H9 (cell line): ENCODE measurements at regions not wholly inside any gene's neighbourhood (a gene's known extent, or its start where the extent isn't known, plus 50 kb on each side); places are given as distances from the start of the nearest gene placed in this dataset.

Source experiments
- DNase-seq: peaks from one replicate; pipeline ENCODE4 v3.0.0-alpha.2; 2017
- H2AFZ ChIP-seq: one replicate; pipeline ENCODE4 v1.6.1; 2013; ENCODE audit warnings: mild to moderate bottlenecking, low read length, control low read depth, moderate library complexity
- H2AK5ac ChIP-seq: 2 replicates; pipeline ENCODE4 v1.6.1; 2013; ENCODE audit warnings: low read length, control low read depth, mixed read lengths; ENCODE audit not compliant: insufficient read length
- H2BK120ac ChIP-seq: one replicate; pipeline ENCODE4 v1.6.1; 2013; ENCODE audit warnings: low read depth, mild to moderate bottlenecking, low read length, control low read depth, inconsistent platforms; ENCODE audit not compliant: poor library complexity, severe bottlenecking
- H2BK12ac ChIP-seq: 2 replicates; pipeline ENCODE4 v1.6.1; 2013; ENCODE audit warnings: low read length, control low read depth, mixed read lengths, low read depth; ENCODE audit not compliant: insufficient read length
- H2BK15ac ChIP-seq: 2 replicates; pipeline ENCODE4 v1.6.1; 2013; ENCODE audit warnings: low read depth, low read length, control low read depth
- H2BK20ac ChIP-seq: one replicate; pipeline ENCODE4 v1.6.1; 2013; ENCODE audit warnings: low read depth, mild to moderate bottlenecking, low read length, control low read depth, inconsistent platforms; ENCODE audit not compliant: poor library complexity, severe bottlenecking
- H2BK5ac ChIP-seq: 2 replicates; pipeline ENCODE4 v1.6.1; 2013; ENCODE audit warnings: low read length, control low read depth, mixed read lengths; ENCODE audit not compliant: insufficient read length
- H3K14ac ChIP-seq: 2 replicates; pipeline ENCODE4 v1.6.1; 2013; ENCODE audit warnings: low read length, control low read depth; ENCODE audit not compliant: insufficient read depth
- H3K18ac ChIP-seq: 2 replicates; pipeline ENCODE4 v1.6.1; 2013; ENCODE audit warnings: low read depth, mild to moderate bottlenecking, mixed read lengths, low read length, control low read depth; ENCODE audit not compliant: insufficient read length
- H3K23ac ChIP-seq: 2 replicates; pipeline ENCODE4 v1.6.1; 2013; ENCODE audit warnings: low read length, control low read depth, mixed read lengths, low read depth; ENCODE audit not compliant: insufficient read length
- H3K23me2 ChIP-seq: 2 replicates; pipeline ENCODE4 v1.6.1; 2013; ENCODE audit warnings: low read depth, mild to moderate bottlenecking, mixed read lengths, low read length, control low read depth; ENCODE audit not compliant: insufficient read length, poor library complexity, severe bottlenecking
- H3K27ac ChIP-seq: 2 replicates; pipeline ENCODE4 v1.5.1; 2013; ENCODE audit warnings: low read length, control low read depth, mixed read lengths, low read depth; ENCODE audit not compliant: insufficient read length
- H3K27me3 ChIP-seq: 2 replicates; pipeline ENCODE4 v1.6.1; 2013; ENCODE audit warnings: low read length, control low read depth, inconsistent platforms; ENCODE audit not compliant: insufficient read depth
- H3K4ac ChIP-seq: 2 replicates; pipeline ENCODE4 v1.6.1; 2013; ENCODE audit warnings: low read depth, mild to moderate bottlenecking, control low read depth, inconsistent platforms, low read length, moderate library complexity
- H3K4me1 ChIP-seq: 2 replicates; pipeline ENCODE4 v1.6.1; 2013; ENCODE audit warnings: low read length, control low read depth, inconsistent platforms; ENCODE audit not compliant: insufficient read depth
- H3K4me2 ChIP-seq: 2 replicates; pipeline ENCODE4 v1.6.1; 2013; ENCODE audit warnings: low read length, control low read depth, mixed read lengths; ENCODE audit not compliant: insufficient read length, insufficient read depth
- H3K56ac ChIP-seq: 2 replicates; pipeline ENCODE4 v1.6.1; 2013; ENCODE audit warnings: low read depth, mild to moderate bottlenecking, mixed read lengths, low read length, control low read depth; ENCODE audit not compliant: insufficient read length
- H3K79me1 ChIP-seq: 2 replicates; pipeline ENCODE4 v1.6.1; 2013; ENCODE audit warnings: low read depth, mild to moderate bottlenecking, moderate library complexity, low read length, control low read depth, inconsistent platforms; ENCODE audit not compliant: insufficient read depth, poor library complexity, severe bottlenecking
- H3K79me2 ChIP-seq: 2 replicates; pipeline ENCODE4 v1.6.1; 2013; ENCODE audit warnings: low read length, control low read depth, inconsistent platforms; ENCODE audit not compliant: insufficient read depth
- H3K9ac ChIP-seq: 2 replicates; pipeline ENCODE4 v1.6.1; 2013; ENCODE audit warnings: low read length, control low read depth, mixed read lengths; ENCODE audit not compliant: insufficient read length; ENCODE audit errors: extremely low read depth
- H3K9me3 ChIP-seq: one replicate; pipeline ENCODE4 v1.6.1; 2013; ENCODE audit warnings: low read depth, low read length, inconsistent platforms; ENCODE audit not compliant: control insufficient read depth
- H3T11ph ChIP-seq: one replicate; pipeline ENCODE4 v1.6.1; 2013; ENCODE audit warnings: mild to moderate bottlenecking, low read length, control low read depth, inconsistent platforms
- H4K20me1 ChIP-seq: one replicate; pipeline ENCODE4 v1.6.1; 2013; ENCODE audit not compliant: control insufficient read depth, insufficient read length, insufficient read depth
- H4K5ac ChIP-seq: 2 replicates; pipeline ENCODE4 v1.6.1; 2013; ENCODE audit warnings: low read depth, mild to moderate bottlenecking, mixed read lengths, low read length, control low read depth; ENCODE audit not compliant: insufficient read length
- H4K8ac ChIP-seq: replicated peaks from 2 replicates; pipeline ENCODE4 v1.6.1; 2013; ENCODE audit warnings: low read length, control low read depth, mixed read lengths, low read depth; ENCODE audit not compliant: insufficient read length
- H4K91ac ChIP-seq: 2 replicates; pipeline ENCODE4 v1.6.1; 2013; ENCODE audit warnings: low read depth, mild to moderate bottlenecking, moderate library complexity, mixed read lengths, low read length, control low read depth; ENCODE audit not compliant: insufficient read length
- H3K27ac Mint-ChIP-seq, 3 experiments: 2 replicates in 2 of 3; 3 replicates in 1 of 3; pipeline ENCODE4 v1.8.0; 2020 to 2021; ENCODE audit warnings: mixed read lengths in 3 of 3, mild to moderate bottlenecking in 1 of 3, moderate library complexity in 1 of 3
- H3K27me3 Mint-ChIP-seq: 2 replicates; pipeline ENCODE4 v1.8.0; 2021; ENCODE audit warnings: low read depth, mild to moderate bottlenecking, moderate library complexity, mixed read lengths
- H3K36me3 Mint-ChIP-seq, 3 experiments: 2 replicates in 2 of 3; 3 replicates in 1 of 3; pipeline ENCODE4 v1.8.0; 2020 to 2021; ENCODE audit warnings: low read depth in 3 of 3, mixed read lengths in 3 of 3; ENCODE audit not compliant: insufficient read depth in 1 of 3
- H3K4me1 Mint-ChIP-seq, 2 experiments: 2 replicates each; pipeline ENCODE4 v1.8.0; 2020; ENCODE audit warnings: mixed read lengths in 2 of 2
- H3K4me3 Mint-ChIP-seq, 2 experiments: 2 replicates in 1 of 2; 3 replicates in 1 of 2; pipeline ENCODE4 v1.8.0; 2020 to 2021; ENCODE audit warnings: mild to moderate bottlenecking in 2 of 2, mixed read lengths in 2 of 2, moderate library complexity in 1 of 2
- H3K9me3 Mint-ChIP-seq, 2 experiments: 2 replicates in 1 of 2; 3 replicates in 1 of 2; pipeline ENCODE4 v1.8.0; 2020; ENCODE audit warnings: mild to moderate bottlenecking in 2 of 2, mixed read lengths in 2 of 2, moderate library complexity in 1 of 2
- WGBS: extraction: QIAGEN DNeasy Blood & Tissue Kit; methylation state at CpG from one replicate; pipeline ENCODE4 v1.1.7; 2013; ENCODE audit warnings: missing lambda C conversion rate, low lambda C conversion rate, mixed read lengths; ENCODE audit not compliant: insufficient read length; ENCODE audit errors: extremely low coverage; 5-methylcytosine and 5-hydroxymethylcytosine counted together
- TF ChIP-seq, protein P1 (sequence below): fragments of 200-600 bp; sonication (generic); conservative IDR thresholded peaks from 3 replicates; pipeline ENCODE4 v1.8.0; 2021; ENCODE audit warnings: antibody characterized with exemption, mild to moderate bottlenecking

GRCh38 chr7:47202146-47202783 lies 379.6 kb downstream of the TNS3 start:
- H3K4me1 ChIP-seq = no peaks in the 10 kb centered on the region
- no peak overlapping the region for H3T11ph ChIP-seq
- no peak overlapping the region for H2AK5ac ChIP-seq
- no peak overlapping the region for H2BK12ac ChIP-seq
- peaks cover 3 to 7% of the 10 kb centered on the region in 2 experiments; a peak in 3 of 5 replicates for H3K9me3 Mint-ChIP-seq
- H3K9me3 ChIP-seq = no peaks in the 10 kb centered on the region
- H2BK120ac ChIP-seq = no peak overlapping the region
- H2AFZ ChIP-seq = no peak overlapping the region
- no peak for DNase-seq
- no peak overlapping the region for H4K91ac ChIP-seq
- H3K27ac ChIP-seq = no peak overlapping the region
- H3K23me2 ChIP-seq = no peaks in the 10 kb centered on the region
- no peak overlapping the region for H3K18ac ChIP-seq
- no peak overlapping the region for H3K23ac ChIP-seq
- no peak overlapping the region for H2BK5ac ChIP-seq
- no peak overlapping the region for H3K56ac ChIP-seq
- H2BK15ac ChIP-seq = no peak overlapping the region
- WGBS = no CpG with 5 or more reads among the region's 7 CpGs
- no peak overlapping the region for H3K27ac Mint-ChIP-seq
- H2BK20ac ChIP-seq = no peak overlapping the region
- H3K4me2 ChIP-seq = no peak overlapping the region
- H4K8ac ChIP-seq = no peak overlapping the region
- 0 out of 4 replicates have a peak, but pooled peaks cover 0 to 2% of the 10 kb centered on the region in 2 experiments for H3K4me1 Mint-ChIP-seq
- no peaks in the 10 kb centered on the region for H3K79me2 ChIP-seq
- no peak overlapping the region for H3K14ac ChIP-seq
- TF ChIP-seq, protein P1, sequence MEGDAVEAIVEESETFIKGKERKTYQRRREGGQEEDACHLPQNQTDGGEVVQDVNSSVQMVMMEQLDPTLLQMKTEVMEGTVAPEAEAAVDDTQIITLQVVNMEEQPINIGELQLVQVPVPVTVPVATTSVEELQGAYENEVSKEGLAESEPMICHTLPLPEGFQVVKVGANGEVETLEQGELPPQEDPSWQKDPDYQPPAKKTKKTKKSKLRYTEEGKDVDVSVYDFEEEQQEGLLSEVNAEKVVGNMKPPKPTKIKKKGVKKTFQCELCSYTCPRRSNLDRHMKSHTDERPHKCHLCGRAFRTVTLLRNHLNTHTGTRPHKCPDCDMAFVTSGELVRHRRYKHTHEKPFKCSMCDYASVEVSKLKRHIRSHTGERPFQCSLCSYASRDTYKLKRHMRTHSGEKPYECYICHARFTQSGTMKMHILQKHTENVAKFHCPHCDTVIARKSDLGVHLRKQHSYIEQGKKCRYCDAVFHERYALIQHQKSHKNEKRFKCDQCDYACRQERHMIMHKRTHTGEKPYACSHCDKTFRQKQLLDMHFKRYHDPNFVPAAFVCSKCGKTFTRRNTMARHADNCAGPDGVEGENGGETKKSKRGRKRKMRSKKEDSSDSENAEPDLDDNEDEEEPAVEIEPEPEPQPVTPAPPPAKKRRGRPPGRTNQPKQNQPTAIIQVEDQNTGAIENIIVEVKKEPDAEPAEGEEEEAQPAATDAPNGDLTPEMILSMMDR = no peak
- no peak overlapping the region for H4K5ac ChIP-seq
- H3K27me3 ChIP-seq = no peaks in the 10 kb centered on the region
- peaks cover 7% of the 10 kb centered on the region for H3K27me3 Mint-ChIP-seq
- no peak overlapping the region for H3K4ac ChIP-seq
- H4K20me1 ChIP-seq = no peaks in the 10 kb centered on the region
- no peak overlapping the region for H3K4me3 Mint-ChIP-seq
- H3K79me1 ChIP-seq = no peaks in the 10 kb centered on the region
- peaks cover 0 to under 1% (median 0%) of the 10 kb centered on the region in 3 experiments; a peak in 1 of 7 replicates for H3K36me3 Mint-ChIP-seq
- H3K9ac ChIP-seq = no peak overlapping the region
